ENCODE measurements at regions not wholly inside any gene's neighbourhood (a gene's known extent, or its start where the extent isn't known, plus 50 kb on each side); places are given as distances from the start of the nearest gene placed in this dataset.

DNA sequence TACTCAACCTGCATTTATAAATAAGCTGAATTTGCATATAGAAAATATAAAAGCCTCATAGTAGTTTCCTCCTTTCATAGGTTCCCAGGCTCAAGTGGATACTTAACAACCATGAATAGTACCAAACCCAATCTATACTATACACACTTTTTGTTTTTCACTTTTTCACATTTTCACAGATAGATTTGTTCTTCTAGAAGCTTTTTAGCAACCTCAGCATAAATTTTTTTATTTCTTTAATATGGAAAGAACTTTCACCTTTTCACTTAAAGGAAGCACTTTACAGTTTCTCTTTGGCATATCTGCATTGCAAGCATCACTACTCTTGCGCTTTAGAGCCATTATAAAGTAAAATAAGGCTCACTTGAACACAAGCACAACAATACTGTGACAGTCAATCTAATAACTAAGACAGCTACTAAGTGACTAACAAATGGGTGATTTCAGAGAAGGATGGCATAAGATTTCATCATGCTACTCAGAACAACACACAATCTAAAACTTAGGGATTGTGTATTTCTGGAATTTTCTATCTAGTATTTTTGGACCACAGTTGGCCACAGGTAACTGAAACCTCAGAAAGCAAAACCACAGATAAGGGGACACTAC is 1063.6 kb downstream of the FAM181B start (continued):
- TF ChIP-seq, protein P1, sequence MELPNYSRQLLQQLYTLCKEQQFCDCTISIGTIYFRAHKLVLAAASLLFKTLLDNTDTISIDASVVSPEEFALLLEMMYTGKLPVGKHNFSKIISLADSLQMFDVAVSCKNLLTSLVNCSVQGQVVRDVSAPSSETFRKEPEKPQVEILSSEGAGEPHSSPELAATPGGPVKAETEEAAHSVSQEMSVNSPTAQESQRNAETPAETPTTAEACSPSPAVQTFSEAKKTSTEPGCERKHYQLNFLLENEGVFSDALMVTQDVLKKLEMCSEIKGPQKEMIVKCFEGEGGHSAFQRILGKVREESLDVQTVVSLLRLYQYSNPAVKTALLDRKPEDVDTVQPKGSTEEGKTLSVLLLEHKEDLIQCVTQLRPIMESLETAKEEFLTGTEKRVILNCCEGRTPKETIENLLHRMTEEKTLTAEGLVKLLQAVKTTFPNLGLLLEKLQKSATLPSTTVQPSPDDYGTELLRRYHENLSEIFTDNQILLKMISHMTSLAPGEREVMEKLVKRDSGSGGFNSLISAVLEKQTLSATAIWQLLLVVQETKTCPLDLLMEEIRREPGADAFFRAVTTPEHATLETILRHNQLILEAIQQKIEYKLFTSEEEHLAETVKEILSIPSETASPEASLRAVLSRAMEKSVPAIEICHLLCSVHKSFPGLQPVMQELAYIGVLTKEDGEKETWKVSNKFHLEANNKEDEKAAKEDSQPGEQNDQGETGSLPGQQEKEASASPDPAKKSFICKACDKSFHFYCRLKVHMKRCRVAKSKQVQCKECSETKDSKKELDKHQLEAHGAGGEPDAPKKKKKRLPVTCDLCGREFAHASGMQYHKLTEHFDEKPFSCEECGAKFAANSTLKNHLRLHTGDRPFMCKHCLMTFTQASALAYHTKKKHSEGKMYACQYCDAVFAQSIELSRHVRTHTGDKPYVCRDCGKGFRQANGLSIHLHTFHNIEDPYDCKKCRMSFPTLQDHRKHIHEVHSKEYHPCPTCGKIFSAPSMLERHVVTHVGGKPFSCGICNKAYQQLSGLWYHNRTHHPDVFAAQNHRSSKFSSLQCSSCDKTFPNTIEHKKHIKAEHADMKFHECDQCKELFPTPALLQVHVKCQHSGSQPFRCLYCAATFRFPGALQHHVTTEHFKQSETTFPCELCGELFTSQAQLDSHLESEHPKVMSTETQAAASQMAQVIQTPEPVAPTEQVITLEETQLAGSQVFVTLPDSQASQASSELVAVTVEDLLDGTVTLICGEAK (IDR thresholded peaks at IDR 0.05; ENCODE audit: borderline replicate concordance), result no peak
- TF ChIP-seq RBBP5 (conservative IDR thresholded peaks at IDR 0.05) (no peak), CHD1 (IDR thresholded peaks at IDR 0.05; ENCODE audit: low read depth, low read length) (no peak), EP300 (IDR thresholded peaks at IDR 0.05; ENCODE audit: borderline replicate concordance in 1 of 2, control insufficient read depth in 1 of 2, low read depth in 2 of 2, low read length in 2 of 2) (no peak)
- TF ChIP-seq, protein P2, sequence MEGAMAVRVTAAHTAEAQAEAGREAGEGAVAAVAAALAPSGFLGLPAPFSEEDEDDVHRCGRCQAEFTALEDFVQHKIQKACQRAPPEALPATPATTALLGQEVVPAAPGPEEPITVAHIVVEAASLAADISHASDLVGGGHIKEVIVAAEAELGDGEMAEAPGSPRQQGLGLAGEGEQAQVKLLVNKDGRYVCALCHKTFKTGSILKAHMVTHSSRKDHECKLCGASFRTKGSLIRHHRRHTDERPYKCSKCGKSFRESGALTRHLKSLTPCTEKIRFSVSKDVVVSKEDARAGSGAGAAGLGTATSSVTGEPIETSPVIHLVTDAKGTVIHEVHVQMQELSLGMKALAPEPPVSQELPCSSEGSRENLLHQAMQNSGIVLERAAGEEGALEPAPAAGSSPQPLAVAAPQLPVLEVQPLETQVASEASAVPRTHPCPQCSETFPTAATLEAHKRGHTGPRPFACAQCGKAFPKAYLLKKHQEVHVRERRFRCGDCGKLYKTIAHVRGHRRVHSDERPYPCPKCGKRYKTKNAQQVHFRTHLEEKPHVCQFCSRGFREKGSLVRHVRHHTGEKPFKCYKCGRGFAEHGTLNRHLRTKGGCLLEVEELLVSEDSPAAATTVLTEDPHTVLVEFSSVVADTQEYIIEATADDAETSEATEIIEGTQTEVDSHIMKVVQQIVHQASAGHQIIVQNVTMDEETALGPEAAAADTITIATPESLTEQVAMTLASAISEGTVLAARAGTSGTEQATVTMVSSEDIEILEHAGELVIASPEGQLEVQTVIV (IDR thresholded peaks at IDR 0.05; ENCODE audit: borderline replicate concordance, partially characterized antibody), result no peak
